H1 (cell line): ENCODE measurements at regions not wholly inside any gene's neighbourhood (a gene's known extent, or its start where the extent isn't known, plus 50 kb on each side); places are given as distances from the start of the nearest gene placed in this dataset.

Source experiments
- CTCF ChIA-PET: fragments of 300-600 bp; sonication (Branson Sonifier 250); formaldehyde crosslinking; loops from one replicate; lab custom pipeline; 2021; ENCODE audit not compliant: partially characterized antibody; lab: Charles Lee
- POLR2A ChIA-PET: fragments of 300-600 bp; sonication (Branson Sonifier 250); formaldehyde crosslinking; loops from one replicate; lab custom pipeline; 2021; ENCODE audit warnings: inconsistent platforms; ENCODE audit not compliant: partially characterized antibody; lab: Charles Lee
- DNase-seq, 2 experiments: peaks; one replicate each; pipeline versions ENCODE4 v3.0.0 to v3.0.0-alpha.2; 2010 to 2022; ENCODE audit warnings: low spot score in 2 of 2, low read depth in 1 of 2, mixed read lengths in 1 of 2
- FAIRE-seq: peaks from 2 replicates; lab custom pipeline; 2011; peaks lifted over from hg19 to GRCh38; lab: Jason Lieb, UNC
- H2AFZ ChIP-seq: 2 replicates; pipeline ENCODE4 v1.8.1; 2012; ENCODE audit warnings: low read length, inconsistent platforms
- H2AK5ac ChIP-seq: 2 replicates; pipeline ENCODE4 v1.6.1; 2013; ENCODE audit warnings: low read depth, low read length
- H2BK120ac ChIP-seq: replicated peaks from 2 replicates; pipeline ENCODE3; 2013; ENCODE audit warnings: low read depth, low read length, inconsistent platforms
- H2BK12ac ChIP-seq: 2 replicates; pipeline ENCODE4 v1.6.1; 2013; ENCODE audit warnings: low read depth, low read length
- H2BK15ac ChIP-seq: 2 replicates; pipeline ENCODE4 v1.6.1; 2013; ENCODE audit warnings: low read length
- H2BK20ac ChIP-seq: 2 replicates; pipeline ENCODE4 v1.6.1; 2013; ENCODE audit warnings: low read length
- H2BK5ac ChIP-seq: 2 replicates; pipeline ENCODE4 v1.6.1; 2013; ENCODE audit warnings: low read depth, low read length
- H3K14ac ChIP-seq: 2 replicates; pipeline ENCODE4 v1.6.1; 2013; ENCODE audit warnings: inconsistent platforms; ENCODE audit not compliant: insufficient read length
- H3K18ac ChIP-seq: 2 replicates; pipeline ENCODE4 v1.6.1; 2013; ENCODE audit warnings: low read length; ENCODE audit errors: extremely low read depth
- H3K23ac ChIP-seq: 2 replicates; pipeline ENCODE4 v1.6.1; 2013; ENCODE audit warnings: inconsistent platforms; ENCODE audit not compliant: insufficient read length
- H3K23me2 ChIP-seq: 2 replicates; pipeline ENCODE4 v1.6.1; 2013; ENCODE audit warnings: low read depth, low read length
- H3K27ac ChIP-seq: 2 replicates; pipeline ENCODE4 v1.6.1; 2011; ENCODE audit warnings: low read depth, low read length, inconsistent platforms
- H3K27me3 ChIP-seq, 4 experiments: replicated peaks in 1 of 4; 1 replicate in 1 of 4; 2 replicates in 3 of 4; pipeline versions ENCODE4 v1.6.1 to v1.8.1; 2011 to 2013; ENCODE audit warnings: low read length in 3 of 4, mild to moderate bottlenecking in 3 of 4, inconsistent platforms in 2 of 4, mixed read lengths in 2 of 4, moderate library complexity in 1 of 4; ENCODE audit not compliant: control insufficient read depth in 3 of 4, insufficient read depth in 3 of 4; ENCODE audit errors: extremely low read depth in 1 of 4
- H3K36me3 ChIP-seq, 4 experiments: 2 replicates each; pipeline versions ENCODE4 v1.6.1 to v1.8.1; 2011 to 2013; ENCODE audit warnings: mild to moderate bottlenecking in 4 of 4, low read length in 3 of 4, moderate library complexity in 2 of 4, control low read depth in 1 of 4, inconsistent platforms in 1 of 4; ENCODE audit not compliant: insufficient read depth in 4 of 4, control insufficient read depth in 2 of 4
- H3K4ac ChIP-seq: replicated peaks from 2 replicates; pipeline ENCODE3; 2013; ENCODE audit warnings: low read length, low read depth, mixed read lengths, inconsistent platforms; ENCODE audit not compliant: insufficient read length
- H3K4me1 ChIP-seq, 4 experiments: replicated peaks in 1 of 4; 1 replicate in 1 of 4; 2 replicates in 3 of 4; pipeline versions ENCODE4 v1.6.1 to v1.8.1; 2011 to 2013; ENCODE audit warnings: low read length in 3 of 4, inconsistent platforms in 2 of 4, mixed read lengths in 1 of 4; ENCODE audit not compliant: insufficient read depth in 4 of 4, control insufficient read depth in 3 of 4
- H3K4me2 ChIP-seq, 2 experiments: 2 replicates each; pipeline versions ENCODE4 v1.6.1 to v1.8.1; 2011 to 2013; ENCODE audit warnings: low read depth in 2 of 2, low read length in 2 of 2, control low read depth in 1 of 2, inconsistent platforms in 1 of 2, mild to moderate bottlenecking in 1 of 2; ENCODE audit not compliant: insufficient read depth in 1 of 2
- H3K4me3 ChIP-seq, 4 experiments: fragments of 200-600, 300-600 bp in 1 of 4; sonication (generic), shearing (Covaris generic), sonication (Bioruptor Twin) in 1 of 4; 2 replicates each; pipeline versions ENCODE4 v1.5.1 to v1.8.1; 2011 to 2016; ENCODE audit warnings: low read length in 4 of 4, low read depth in 3 of 4, control low read depth in 2 of 4, inconsistent platforms in 2 of 4, mild to moderate bottlenecking in 2 of 4, mixed read lengths in 1 of 4, moderate library complexity in 1 of 4; ENCODE audit not compliant: insufficient read depth in 2 of 4; ENCODE audit errors: extremely low read depth in 1 of 4
- H3K56ac ChIP-seq: replicated peaks from 2 replicates; pipeline ENCODE3; 2013; ENCODE audit warnings: low read depth, mild to moderate bottlenecking, mixed read lengths, low read length, inconsistent platforms; ENCODE audit not compliant: insufficient read length
- H3K79me1 ChIP-seq: 2 replicates; pipeline ENCODE4 v1.6.1; 2013; ENCODE audit warnings: low read depth, low read length, control low read depth
- H3K79me2 ChIP-seq, 2 experiments: 2 replicates each; pipeline versions ENCODE4 v1.6.1 to v1.8.1; 2012 to 2013; ENCODE audit warnings: low read length in 2 of 2, mild to moderate bottlenecking in 2 of 2, inconsistent platforms in 1 of 2; ENCODE audit not compliant: insufficient read depth in 2 of 2, control insufficient read depth in 1 of 2
- H3K9ac ChIP-seq, 4 experiments: replicated peaks in 1 of 4; 1 replicate in 1 of 4; 2 replicates in 3 of 4; pipeline versions ENCODE4 v1.6.1 to v1.8.1; 2011 to 2013; ENCODE audit warnings: low read depth in 3 of 4, low read length in 3 of 4, control low read depth in 2 of 4, mild to moderate bottlenecking in 2 of 4, moderate library complexity in 2 of 4, inconsistent platforms in 1 of 4; ENCODE audit errors: extremely low read depth in 1 of 4
- H3K9me3 ChIP-seq, 2 experiments: 2 replicates each; pipeline versions ENCODE4 v1.6.1 to v1.8.1; 2012 to 2013; ENCODE audit warnings: mild to moderate bottlenecking in 2 of 2, moderate library complexity in 2 of 2, control low read depth in 1 of 2, inconsistent platforms in 1 of 2, low read depth in 1 of 2, low read length in 1 of 2, mixed read lengths in 1 of 2; ENCODE audit not compliant: insufficient read depth in 2 of 2
- H4K20me1 ChIP-seq, 2 experiments: replicated peaks in 1 of 2; 2 replicates each; pipeline versions ENCODE3 to v1.8.1; 2011 to 2013; ENCODE audit warnings: inconsistent platforms in 2 of 2, low read length in 2 of 2, mild to moderate bottlenecking in 1 of 2; ENCODE audit not compliant: insufficient read depth in 2 of 2, control insufficient read depth in 1 of 2
- H4K5ac ChIP-seq: 2 replicates; pipeline ENCODE4 v1.6.1; 2013; ENCODE audit warnings: low read length, low read depth, mixed read lengths, inconsistent platforms; ENCODE audit not compliant: insufficient read length
- H4K8ac ChIP-seq: 2 replicates; pipeline ENCODE4 v1.8.0; 2013; ENCODE audit warnings: mild to moderate bottlenecking, moderate library complexity, low read length, inconsistent platforms; ENCODE audit not compliant: insufficient read depth; ENCODE audit errors: extremely low read depth
- H4K91ac ChIP-seq: replicated peaks from 2 replicates; pipeline ENCODE3; 2013; ENCODE audit warnings: low read length, mixed read lengths, inconsistent platforms; ENCODE audit not compliant: insufficient read length
- ATF3 ChIP-seq: IDR thresholded peaks from 2 replicates; pipeline ENCODE4 v1.6.1; 2011; ENCODE audit warnings: low read depth, mild to moderate bottlenecking, low read length; ENCODE audit not compliant: insufficient read depth
- BCL11A ChIP-seq, 2 experiments: IDR thresholded peaks; one replicate each; pipeline ENCODE4 v1.6.1; 2011; ENCODE audit warnings: low read depth in 2 of 2, low read length in 2 of 2, mild to moderate bottlenecking in 2 of 2
- EGR1 ChIP-seq: IDR thresholded peaks from 2 replicates; pipeline ENCODE4 v1.6.1; 2011; ENCODE audit warnings: low read depth, low read length, borderline replicate concordance
- GTF2F1 ChIP-seq: IDR thresholded peaks from 2 replicates; pipeline ENCODE4 v1.6.1; 2012; ENCODE audit warnings: low read depth, low read length, improper control_type of control experiment, borderline replicate concordance
- KDM5A ChIP-seq: fragments of 200-600 bp; IDR thresholded peaks from 2 replicates; pipeline ENCODE4 v1.7.1; 2012; ENCODE audit warnings: mild to moderate bottlenecking, low read length, inconsistent platforms, mixed read lengths
- POLR2AphosphoS5 ChIP-seq: IDR thresholded peaks from 2 replicates; pipeline ENCODE4 v1.6.1; 2011; ENCODE audit warnings: low read depth, low read length
- RBBP5 ChIP-seq: IDR thresholded peaks from 2 replicates; pipeline ENCODE4 v1.7.1; 2012; ENCODE audit warnings: low read depth, mild to moderate bottlenecking, inconsistent platforms, low read length, moderate library complexity, borderline replicate concordance
- RFX5 ChIP-seq: IDR thresholded peaks from 2 replicates; pipeline ENCODE4 v1.6.1; 2011; ENCODE audit warnings: low read depth, low read length, improper control_type of control experiment, borderline replicate concordance
- SIRT6 ChIP-seq: IDR thresholded peaks from one replicate; pipeline ENCODE4 v1.7.1; 2012; ENCODE audit warnings: low read length, inconsistent platforms
- SP4 ChIP-seq: IDR thresholded peaks from 2 replicates; pipeline ENCODE4 v1.6.1; 2012; ENCODE audit warnings: low read length, inconsistent platforms
- TCF12 ChIP-seq: IDR thresholded peaks from 2 replicates; pipeline ENCODE4 v1.6.1; 2011; ENCODE audit warnings: low read depth, mild to moderate bottlenecking, low read length
- USF2 ChIP-seq: IDR thresholded peaks from 2 replicates; pipeline ENCODE4 v1.6.1; 2011; ENCODE audit warnings: low read length, improper control_type of control experiment
- ZNF274 ChIP-seq: IDR thresholded peaks from 2 replicates; pipeline ENCODE4 v1.7.0; 2012; ENCODE audit warnings: low read length, borderline replicate concordance; ENCODE audit errors: extremely low read depth
- WGBS, 2 experiments: shearing (Covaris generic) in 1 of 2; methylation state at CpG; one replicate each; pipeline versions ENCODE4 v1.1.6 to v1.1.7; 2013 to 2015; ENCODE audit warnings: low lambda C conversion rate in 2 of 2, mixed read lengths in 2 of 2, inconsistent platforms in 1 of 2, low coverage in 1 of 2, missing lambda C conversion rate in 1 of 2; ENCODE audit not compliant: insufficient replicate concordance in 2 of 2, insufficient coverage in 1 of 2, insufficient read length in 1 of 2; ENCODE audit errors: extremely low coverage in 1 of 2, missing lambda C conversion rate in 1 of 2; 5-methylcytosine and 5-hydroxymethylcytosine counted together

GRCh38 chr7:156116514-156117215 lies 304.4 kb upstream of the SHH start:
- Histone ChIP-seq H2BK120ac (no peak overlapping the region), H3K9me3 (no peaks in the 10 kb centered on the region), H3K79me1 (no peaks in the 10 kb centered on the region), H2AFZ (no peak overlapping the region), H3K56ac (no peak overlapping the region), H4K5ac (no peak overlapping the region), H3K4ac (no peak overlapping the region), H4K91ac (no peak overlapping the region), H2AK5ac (no peak overlapping the region), H3K18ac (no peak overlapping the region), H2BK20ac (no peak overlapping the region), H3K23ac (no peak overlapping the region), H3K79me2 (no peaks in the 10 kb centered on the region), H3K4me1 (no peaks in the 10 kb centered on the region), H3K14ac (no peak overlapping the region), H3K27me3 (no peaks in the 10 kb centered on the region), H2BK15ac (no peak overlapping the region), H3K23me2 (no peaks in the 10 kb centered on the region), H2BK12ac (no peak overlapping the region), H2BK5ac (no peak overlapping the region), H3K4me3 (no peak overlapping the region), H3K27ac (no peak overlapping the region), H3K4me2 (no peak overlapping the region), H4K20me1 (no peaks in the 10 kb centered on the region), H3K36me3 (no peaks in the 10 kb centered on the region), H4K8ac (no peak overlapping the region; the same call in 1 of the 2 replicates), H3K9ac (no peak overlapping the region)
- no peak for FAIRE-seq
- ChIA-PET CTCF (interaction anchor here (0.5 kb wide), 1 partner anchor 13 kb away, joined by 5 read pairs; no protein-coding TSS in a partner anchor), POLR2A (no interaction called here)
- WGBS, 2 experiments, result 77% methylated on average over 10 of the region's 12 CpGs; no CpG with 5 or more reads in 1 of the 2 experiments
- DNase-seq, result no peak
- TF ChIP-seq TCF12 (no peak), EGR1 (no peak), ATF3 (no peak), POLR2AphosphoS5 (no peak), ZNF274 (no peak), BCL11A (IDR thresholded peaks at IDR 0.05; ENCODE audit: low read depth in 2 of 2, low read length in 2 of 2) (no peak), RFX5 (no peak), SIRT6 (no peak), GTF2F1 (no peak), SP4 (no peak), RBBP5 (no peak), KDM5A (no peak), USF2 (no peak)
